ENCODE measurements at regions not wholly inside any gene's neighbourhood (a gene's known extent, or its start where the extent isn't known, plus 50 kb on each side); places are given as distances from the start of the nearest gene placed in this dataset.
"Not testable (repeated sequence)": the region's sequence is repeated elsewhere in the genome, so short reads cannot be mapped to it uniquely, and the experiment has no call there.

GRCh38 chr11:69218946-69219720, 63.4 kb downstream of the SMIM38 start:
- DNase-seq (ENCODE audit: low read depth) = no peak

- DNase-seq (ENCODE audit: low read depth) = no peak
These were observed 64.3 kb downstream of the SMIM38 start for GRCh38 chr11:69219991-69220390.

- DNase-seq (ENCODE audit: low read depth) = peak; percentile 66
These were observed 64.9 kb downstream of the SMIM38 start for GRCh38 chr11:69220561-69221051.

- DNase-seq (ENCODE audit: low read depth) = no peak
These were observed 65.4 kb downstream of the SMIM38 start for GRCh38 chr11:69221086-69221485.

- DNase-seq (ENCODE audit: low read depth) = not testable (repeated sequence)
These were observed 65.9 kb downstream of the SMIM38 start for GRCh38 chr11:69221636-69222035.

GRCh38 chr11:69227271-69227670, 66.7 kb upstream of the MYEOV start:
- DNase-seq (ENCODE audit: low read depth) = peak; percentile 66

GRCh38 chr11:69229511-69229910, 64.4 kb upstream of the MYEOV start:
- DNase-seq (ENCODE audit: low read depth) = no peak

- DNase-seq (ENCODE audit: low read depth) = no peak
These were observed 63.0 kb upstream of the MYEOV start for GRCh38 chr11:69230856-69231425.

- DNase-seq (ENCODE audit: low read depth) = no peak
These were observed 62.4 kb upstream of the MYEOV start for GRCh38 chr11:69231466-69232018.

GRCh38 chr11:69232821-69233743, 60.9 kb upstream of the MYEOV start:
- no peak for DNase-seq (ENCODE audit: low read depth)

GRCh38 chr11:69233744-69234570, 60.0 kb upstream of the MYEOV start:
- no peak for DNase-seq (ENCODE audit: low read depth)

- no peak for DNase-seq (ENCODE audit: low read depth)
These were observed 58.9 kb upstream of the MYEOV start for GRCh38 chr11:69234740-69235710.

GRCh38 chr11:69238573-69239351, 55.2 kb upstream of the MYEOV start:
- DNase-seq (ENCODE audit: low read depth) = no peak

- no peak for DNase-seq (ENCODE audit: low read depth)
These were observed 54.3 kb upstream of the MYEOV start for GRCh38 chr11:69239641-69240040.

- no peak for DNase-seq (ENCODE audit: low read depth)
These were observed 53.5 kb upstream of the MYEOV start for GRCh38 chr11:69240332-69241074.

- no peak for DNase-seq (ENCODE audit: low read depth)
These were observed 52.7 kb upstream of the MYEOV start for GRCh38 chr11:69241075-69241740.

GRCh38 chr11:69241844-69242243, 52.1 kb upstream of the MYEOV start:
- DNase-seq (ENCODE audit: low read depth) = no peak

Data from myocyte (in vitro differentiated cells).